Panc1 (cell line): ENCODE measurements at regions not wholly inside any gene's neighbourhood (a gene's known extent, or its start where the extent isn't known, plus 50 kb on each side); places are given as distances from the start of the nearest gene placed in this dataset.

ENCODE experiments used
- ATAC-seq: fragments of 200-7000 bp; cut with Tn5 transposase; 2 replicates; pipeline ENCODE4 v1.9.1; 2020; ENCODE audit warnings: mild to moderate bottlenecking, moderate library complexity
- BruUV-seq: library from RNA; stranded (reverse); fragments of 400-500 nt; replicated peaks from 2 replicates; lab custom pipeline; 2021; lab: Mats Ljungman, UMichigan
- CTCF ChIA-PET: fragments of 300-600 bp; sonication (Branson Sonifier 250); formaldehyde crosslinking; loops from one replicate; lab custom pipeline; 2022; ENCODE audit warnings: antibody characterized with exemption; lab: Charles Lee
- POLR2A ChIA-PET: fragments of 300-600 bp; sonication (Branson Sonifier 250); formaldehyde crosslinking; loops from one replicate; lab custom pipeline; 2022; ENCODE audit warnings: antibody characterized with exemption; lab: Charles Lee
- DNase-seq: peaks from one replicate; pipeline ENCODE4 v3.0.0-alpha.2; 2010; ENCODE audit warnings: low read depth, low spot score
- H3K27ac ChIP-seq: 2 replicates; pipeline ENCODE4 v1.5.1; 2011; ENCODE audit warnings: mild to moderate bottlenecking, low read length, inconsistent platforms
- H3K27me3 ChIP-seq: fragments of 200-500 bp; sonication (Bioruptor generic); 2 replicates; pipeline ENCODE4 v1.6.0; 2014; ENCODE audit warnings: low read length, inconsistent platforms; ENCODE audit not compliant: control insufficient read depth, insufficient read depth
- H3K36me3 ChIP-seq: fragments of 200-500 bp; sonication (Bioruptor generic); 2 replicates; pipeline ENCODE4 v1.5.1; 2014; ENCODE audit warnings: inconsistent platforms, mild to moderate bottlenecking, low read length, moderate library complexity; ENCODE audit not compliant: control insufficient read depth, insufficient read depth
- H3K4me1 ChIP-seq: 2 replicates; pipeline ENCODE4 v1.5.1; 2011; ENCODE audit warnings: inconsistent platforms, mild to moderate bottlenecking, low read length, moderate library complexity; ENCODE audit not compliant: control insufficient read depth, insufficient read depth
- H3K4me3 ChIP-seq, 2 experiments: 2 replicates each; pipeline ENCODE4 v1.5.1; 2011 to 2012; ENCODE audit warnings: low read depth in 2 of 2, low read length in 2 of 2, mild to moderate bottlenecking in 2 of 2, inconsistent platforms in 1 of 2, moderate library complexity in 1 of 2
- H3K9me3 ChIP-seq: fragments of 200-500 bp; sonication (Bioruptor generic); 2 replicates; pipeline ENCODE4 v1.5.1; 2014; ENCODE audit warnings: low read depth, mild to moderate bottlenecking, inconsistent platforms, low read length, moderate library complexity; ENCODE audit not compliant: control insufficient read depth, insufficient read depth
- CTCF ChIP-seq: fragments of 450-650 bp; IDR thresholded peaks from 2 replicates; pipeline ENCODE4 v1.5.1; 2017; ENCODE audit warnings: mild to moderate bottlenecking
- POLR2AphosphoS5 ChIP-seq: IDR thresholded peaks from 2 replicates; pipeline ENCODE4 v1.6.1; 2012; ENCODE audit warnings: mild to moderate bottlenecking, low read depth, low read length, moderate library complexity
- SIN3A ChIP-seq: IDR thresholded peaks from 2 replicates; pipeline ENCODE4 v1.6.1; 2012; ENCODE audit warnings: low read depth, mild to moderate bottlenecking, low read length, moderate library complexity, borderline replicate concordance; ENCODE audit not compliant: insufficient read depth
- TCF7L2 ChIP-seq: IDR thresholded peaks from 2 replicates; pipeline ENCODE4 v1.6.1; 2011; ENCODE audit warnings: mild to moderate bottlenecking, low read depth, low read length, inconsistent platforms
- in situ Hi-C: cut with HindIII; loops from 2 replicates; pipeline ENCODE4 v1.10.0; 2016; ENCODE audit warnings: low sequenced_read_pairs, low pct_unique_long_range_greater_than_20kb
- intact Hi-C: fragments of 100-400 bp; cut with micrococcal nuclease; formaldehyde crosslinking; loops from one replicate; pipeline ENCODE4 v1.10.0; 2022; ENCODE audit not compliant: unreplicated experiment
- TF ChIP-seq, protein P1 (sequence below), 2 experiments: IDR thresholded peaks; 2 replicates each; pipeline ENCODE4 v1.6.1; 2011 to 2012; ENCODE audit warnings: low read depth in 2 of 2, control low read depth in 1 of 2, low read length in 1 of 2, mild to moderate bottlenecking in 1 of 2, moderate library complexity in 1 of 2; ENCODE audit not compliant: insufficient read depth in 1 of 2

GRCh38 chr7:26060733-26061677 is 91.0 kb upstream of the NFE2L3 start:
- Histone ChIP-seq H3K9me3 (no peaks in the 10 kb centered on the region), H3K4me1 (peaks cover 3% of the 10 kb centered on the region; the same call in 1 of the 2 replicates), H3K36me3 (no peaks in the 10 kb centered on the region), H3K27ac (no peak overlapping the region), H3K27me3 (peaks cover 19% of the 10 kb centered on the region), H3K4me3 (no peak overlapping the region)
- DNase-seq = no peak
- ChIA-PET CTCF (interaction anchor here (0.9 kb wide), 1 partner anchor 168 kb away, joined by 3 read pairs; no protein-coding TSS in a partner anchor), POLR2A (no interaction called here)
- in situ Hi-C loops = no loop called here
- no TSS peak for BruUV-seq
- TF ChIP-seq, protein P1, sequence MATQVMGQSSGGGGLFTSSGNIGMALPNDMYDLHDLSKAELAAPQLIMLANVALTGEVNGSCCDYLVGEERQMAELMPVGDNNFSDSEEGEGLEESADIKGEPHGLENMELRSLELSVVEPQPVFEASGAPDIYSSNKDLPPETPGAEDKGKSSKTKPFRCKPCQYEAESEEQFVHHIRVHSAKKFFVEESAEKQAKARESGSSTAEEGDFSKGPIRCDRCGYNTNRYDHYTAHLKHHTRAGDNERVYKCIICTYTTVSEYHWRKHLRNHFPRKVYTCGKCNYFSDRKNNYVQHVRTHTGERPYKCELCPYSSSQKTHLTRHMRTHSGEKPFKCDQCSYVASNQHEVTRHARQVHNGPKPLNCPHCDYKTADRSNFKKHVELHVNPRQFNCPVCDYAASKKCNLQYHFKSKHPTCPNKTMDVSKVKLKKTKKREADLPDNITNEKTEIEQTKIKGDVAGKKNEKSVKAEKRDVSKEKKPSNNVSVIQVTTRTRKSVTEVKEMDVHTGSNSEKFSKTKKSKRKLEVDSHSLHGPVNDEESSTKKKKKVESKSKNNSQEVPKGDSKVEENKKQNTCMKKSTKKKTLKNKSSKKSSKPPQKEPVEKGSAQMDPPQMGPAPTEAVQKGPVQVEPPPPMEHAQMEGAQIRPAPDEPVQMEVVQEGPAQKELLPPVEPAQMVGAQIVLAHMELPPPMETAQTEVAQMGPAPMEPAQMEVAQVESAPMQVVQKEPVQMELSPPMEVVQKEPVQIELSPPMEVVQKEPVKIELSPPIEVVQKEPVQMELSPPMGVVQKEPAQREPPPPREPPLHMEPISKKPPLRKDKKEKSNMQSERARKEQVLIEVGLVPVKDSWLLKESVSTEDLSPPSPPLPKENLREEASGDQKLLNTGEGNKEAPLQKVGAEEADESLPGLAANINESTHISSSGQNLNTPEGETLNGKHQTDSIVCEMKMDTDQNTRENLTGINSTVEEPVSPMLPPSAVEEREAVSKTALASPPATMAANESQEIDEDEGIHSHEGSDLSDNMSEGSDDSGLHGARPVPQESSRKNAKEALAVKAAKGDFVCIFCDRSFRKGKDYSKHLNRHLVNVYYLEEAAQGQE (IDR thresholded peaks at IDR 0.05; ENCODE audit: insufficient read depth in 1 of 2, low read depth in 2 of 2, low read length in 1 of 2) = no peak
- TF ChIP-seq CTCF (no peak), SIN3A (no peak), POLR2AphosphoS5 (no peak), TCF7L2 (no peak)
- no peak for ATAC-seq
- intact Hi-C loops = loop anchor here (1.0 kb wide), 1 partner anchor 168 kb away; no protein-coding TSS in a partner anchor

DNA sequence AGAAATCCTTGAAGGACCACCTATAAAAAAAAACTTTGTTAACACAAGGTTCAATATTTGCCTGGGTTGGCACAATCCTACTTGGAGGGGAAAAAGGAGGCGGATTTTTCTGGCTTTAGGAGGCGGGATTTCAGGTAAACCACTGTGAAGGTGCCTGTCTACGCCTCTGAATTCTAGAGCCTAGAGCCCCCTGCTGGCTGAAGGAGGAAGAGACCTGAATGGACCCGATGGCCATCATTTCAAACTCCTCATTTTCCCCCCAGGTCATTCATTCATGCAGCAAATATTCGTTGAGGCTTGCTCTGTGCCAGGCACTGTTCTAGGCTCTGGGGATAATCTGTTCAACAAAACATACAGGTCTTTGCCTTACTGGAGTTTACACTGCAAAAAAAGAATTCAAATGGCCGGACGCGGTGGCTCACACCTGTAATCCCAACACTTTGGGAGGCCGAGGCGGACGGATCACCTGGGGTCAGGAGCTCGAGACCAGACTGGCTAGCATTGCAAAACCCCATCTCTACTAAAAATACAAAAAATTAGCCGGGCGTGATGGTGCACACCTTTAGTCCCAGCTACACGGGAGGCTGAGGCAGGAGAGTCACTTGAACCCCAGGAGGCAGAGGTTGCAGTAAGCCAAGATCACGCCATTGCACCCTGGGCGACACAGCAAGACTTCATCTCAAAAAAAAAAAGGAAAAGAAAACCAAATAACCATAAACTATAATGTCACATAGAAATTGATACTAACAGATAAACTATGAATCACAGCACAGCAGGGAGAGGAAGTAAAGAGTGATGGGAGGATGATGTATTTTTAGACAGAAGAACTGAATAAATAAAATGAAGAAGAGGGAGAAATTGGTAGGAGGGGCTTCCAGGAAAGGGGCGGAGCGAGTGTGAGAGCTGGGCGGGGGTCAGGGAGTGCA is 90.1 kb upstream of the NFE2L3 start:
- intact Hi-C loops (loop anchor here (1.0 kb wide), 1 partner anchor 169 kb away; no protein-coding TSS in a partner anchor), in situ Hi-C loops (no loop called here)
- Histone ChIP-seq H3K4me3 (no peak overlapping the region), H3K4me1 (peaks cover 3% of the 10 kb centered on the region; the same call in 1 of the 2 replicates), H3K36me3 (no peaks in the 10 kb centered on the region), H3K27me3 (peaks cover 20% of the 10 kb centered on the region), H3K27ac (no peak overlapping the region), H3K9me3 (no peaks in the 10 kb centered on the region)
- peak; percentile 46 for DNase-seq
- CTCF ChIA-PET = no interaction called here
- POLR2A ChIA-PET = interaction anchor here (0.7 kb wide), 1 partner anchor 200 kb away, joined by 3 read pairs; no protein-coding TSS in a partner anchor
- ATAC-seq = peak; percentile 94
- no peak for TF ChIP-seq SIN3A
- peak; percentile 97 for TF ChIP-seq CTCF
- TF ChIP-seq, protein P1 (IDR thresholded peaks at IDR 0.05; ENCODE audit: insufficient read depth in 1 of 2, low read depth in 2 of 2, low read length in 1 of 2) = no peak
- no peak for TF ChIP-seq TCF7L2
- TF ChIP-seq POLR2AphosphoS5 = no peak
- BruUV-seq = no TSS peak
